ENCODE measurements at regions not wholly inside any gene's neighbourhood (a gene's known extent, or its start where the extent isn't known, plus 50 kb on each side); places are given as distances from the start of the nearest gene placed in this dataset.
"Not testable (repeated sequence)": the region's sequence is repeated elsewhere in the genome, so short reads cannot be mapped to it uniquely, and the experiment has no call there.

DNA sequence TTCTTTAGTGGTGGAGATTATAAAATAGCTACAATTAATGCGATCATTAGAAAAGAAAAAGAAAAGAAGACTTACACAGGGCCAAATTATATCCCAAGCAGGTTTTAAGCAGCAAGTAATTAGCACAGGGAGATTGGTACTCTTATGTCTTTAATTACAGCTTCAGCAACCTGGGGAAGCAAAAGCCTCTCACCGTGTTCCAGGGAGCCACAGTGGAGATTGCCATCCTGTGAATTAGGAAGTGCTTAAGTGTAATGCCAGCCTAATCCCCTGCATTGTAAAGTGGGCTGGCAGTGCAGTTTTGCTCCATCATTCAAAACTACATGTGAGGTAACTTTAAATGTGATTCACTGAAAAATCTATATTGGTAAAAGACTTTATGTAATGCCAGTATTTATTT, 533.5 kb upstream of the COBL start:
- no peak for DNase-seq

DNA sequence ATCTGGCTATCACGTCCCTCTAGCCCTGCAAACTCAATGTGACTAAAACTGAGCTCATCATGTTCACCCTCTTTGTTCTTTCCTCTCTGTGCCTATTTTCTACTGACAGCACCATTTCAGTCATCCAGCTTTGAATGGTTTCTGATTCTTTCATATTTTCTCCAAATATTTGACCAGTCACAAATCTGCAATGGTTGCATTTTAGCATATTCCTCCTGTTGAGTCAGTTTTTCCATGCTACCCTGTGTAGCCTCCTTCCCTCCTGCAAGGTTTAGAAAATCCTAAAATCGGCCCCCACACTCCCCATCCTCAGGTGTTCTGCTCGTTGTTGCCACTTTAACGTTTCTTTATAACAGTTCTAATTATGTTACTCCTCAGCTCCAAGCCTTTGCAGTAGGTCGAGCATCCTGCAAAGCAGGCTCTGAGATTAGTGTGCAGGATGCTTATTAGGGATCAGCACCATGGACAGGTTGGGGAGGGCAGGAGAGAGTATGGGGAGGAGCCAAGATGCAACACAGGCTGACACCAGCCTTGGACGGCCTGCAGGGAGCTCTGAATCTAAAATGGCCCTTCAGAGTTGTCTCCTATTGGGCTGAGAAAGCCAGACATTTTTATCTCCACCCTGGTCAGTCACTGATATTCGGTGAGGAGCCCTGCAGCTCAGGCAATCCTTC, 531.0 kb upstream of the COBL start:
- DNase-seq = no peak

- not testable (repeated sequence) for DNase-seq
Observed at GRCh38 chr7:51839130-51839529, 522.5 kb upstream of the COBL start.

GRCh38 chr7:51827631-51828030, 511.0 kb upstream of the COBL start:
- no peak for DNase-seq

DNA sequence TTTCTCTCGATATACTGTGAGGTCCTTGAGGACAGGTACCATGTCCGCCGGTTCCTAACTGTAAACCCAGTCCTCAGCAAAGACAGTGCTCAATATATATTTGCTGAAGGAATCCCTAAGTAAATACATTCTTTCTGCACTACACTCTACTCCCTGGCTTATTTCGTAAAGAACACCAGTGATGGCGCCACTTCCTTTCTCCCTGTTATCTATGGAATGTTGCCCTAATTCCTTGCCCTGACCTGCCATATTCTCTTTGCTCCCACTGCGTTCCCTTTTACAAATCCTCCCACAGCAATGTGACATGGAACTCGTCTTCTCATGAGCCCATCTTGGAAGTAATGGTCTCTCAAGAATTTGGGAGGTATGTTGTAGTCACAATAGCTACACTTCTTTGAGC, 507.4 kb upstream of the COBL start:
- no peak for DNase-seq

- DNase-seq = no peak
Observed at GRCh38 chr7:51823437-51823836, 506.8 kb upstream of the COBL start.

DNA sequence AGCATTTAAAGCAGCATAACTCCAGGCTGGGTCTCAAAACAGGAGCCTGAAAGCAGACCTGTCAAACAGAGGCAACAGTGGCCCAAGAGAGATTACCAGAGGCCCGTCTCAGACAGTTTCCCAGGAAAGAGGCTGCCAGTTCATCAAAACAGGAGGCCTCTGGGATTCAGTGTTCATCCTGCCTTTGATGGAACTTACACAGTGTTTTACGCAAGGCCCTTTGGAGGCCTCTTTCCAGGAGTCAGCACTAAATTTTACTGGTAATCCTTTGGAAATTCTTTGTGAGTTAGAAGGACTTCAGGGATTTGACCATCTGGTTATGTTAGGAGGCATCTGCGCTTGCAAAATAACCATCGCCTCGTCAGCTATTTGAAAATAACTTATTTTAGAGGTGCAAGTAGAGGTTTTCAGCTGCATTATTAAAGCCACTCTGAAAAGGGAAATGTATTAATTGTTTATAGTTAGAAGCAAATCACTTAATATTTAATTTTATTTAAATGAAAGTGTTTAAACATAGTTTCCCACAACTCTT, 501.2 kb upstream of the COBL start:
- DNase-seq = no peak

- DNase-seq = not testable (repeated sequence)
Observed at GRCh38 chr7:51805783-51806431, 489.3 kb upstream of the COBL start.

GRCh38 chr7:51802718-51803117, 486.1 kb upstream of the COBL start:
- DNase-seq = no peak

DNA sequence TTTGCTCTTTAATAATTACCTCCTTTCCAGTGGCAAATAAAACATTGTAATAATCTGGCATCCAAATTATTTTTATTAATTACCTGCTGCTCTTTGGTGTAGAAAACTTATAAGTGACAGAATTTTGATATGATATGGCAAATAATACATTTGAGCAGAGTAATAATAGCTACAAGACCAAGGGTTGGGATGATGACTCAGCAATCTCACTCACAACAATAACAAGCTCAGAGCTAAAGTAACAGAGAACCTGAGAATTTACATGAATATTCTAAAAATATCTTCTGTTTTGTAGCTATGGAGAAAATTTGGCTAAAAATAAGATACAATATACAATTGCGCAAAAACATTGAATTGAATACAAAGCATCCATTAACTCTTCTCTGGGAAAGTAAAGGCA, 480.8 kb upstream of the COBL start:
- no peak for DNase-seq

DNA sequence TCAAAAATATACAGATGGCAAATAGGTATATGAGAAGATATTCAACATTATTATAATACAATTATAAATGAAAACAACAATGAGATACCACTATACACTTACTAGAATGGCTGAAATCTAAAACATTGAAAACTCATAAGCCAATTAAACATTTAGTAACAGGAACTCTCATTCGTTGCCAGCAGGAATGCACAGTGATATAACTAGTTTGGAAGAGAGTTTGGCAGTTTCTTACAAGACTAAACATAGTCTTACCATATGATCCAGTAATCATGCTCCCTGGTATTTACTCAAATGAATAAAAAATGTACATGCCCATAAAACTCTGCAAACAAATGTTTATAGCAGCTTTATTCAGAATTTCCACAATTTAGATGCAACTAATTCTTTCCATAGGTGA, 476.2 kb upstream of the COBL start:
- DNase-seq = no peak

GRCh38 chr7:51789489-51789888, 472.9 kb upstream of the COBL start:
- peak in 1 of 2 experiments; percentile 3 for DNase-seq

- DNase-seq = no peak
Observed at GRCh38 chr7:51786284-51786683, 469.7 kb upstream of the COBL start.

- no peak for DNase-seq
Observed at GRCh38 chr7:51785876-51786275, 469.3 kb upstream of the COBL start.

- no peak for DNase-seq
Observed at GRCh38 chr7:51785171-51785570, 468.6 kb upstream of the COBL start.

DNA sequence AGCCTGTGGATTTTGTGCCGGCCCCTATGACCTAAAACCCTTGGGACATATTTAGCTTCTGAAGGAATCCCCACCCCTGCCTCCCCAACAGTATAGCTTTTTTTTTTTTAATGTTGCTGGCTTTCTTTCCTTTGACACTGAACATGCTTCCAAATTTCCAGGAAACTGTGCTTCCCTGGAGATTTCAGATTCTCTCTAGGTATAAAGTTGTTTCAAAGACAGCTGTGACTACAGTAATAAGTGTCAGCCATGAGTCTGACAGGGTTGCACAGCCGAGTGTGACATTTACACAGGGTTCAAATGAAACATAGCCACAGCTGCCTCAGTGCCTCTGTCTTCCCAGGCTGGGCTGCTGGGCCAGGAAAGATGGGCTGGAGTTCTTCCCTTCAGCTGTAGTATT, 466.6 kb upstream of the COBL start:
- DNase-seq = no peak

DNA sequence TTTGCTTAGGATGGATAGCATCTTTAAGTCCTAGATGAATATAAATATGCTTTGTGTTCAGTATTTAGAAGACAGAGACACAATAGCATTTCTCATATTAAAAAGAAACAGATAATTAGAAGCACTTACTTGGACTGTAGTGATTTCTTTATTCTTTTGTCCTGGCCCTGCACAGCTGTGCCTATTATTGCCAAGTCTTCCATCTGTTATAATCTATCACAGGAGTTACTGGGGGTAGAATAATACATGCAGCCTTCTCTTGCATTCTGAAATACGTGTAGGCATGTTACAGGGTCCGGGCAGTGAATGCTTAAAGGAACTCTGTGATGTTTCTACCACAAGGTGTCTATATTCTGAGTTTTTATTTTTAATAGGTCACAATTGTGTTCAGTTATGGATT, 461.5 kb upstream of the COBL start:
- no peak for DNase-seq

DNA sequence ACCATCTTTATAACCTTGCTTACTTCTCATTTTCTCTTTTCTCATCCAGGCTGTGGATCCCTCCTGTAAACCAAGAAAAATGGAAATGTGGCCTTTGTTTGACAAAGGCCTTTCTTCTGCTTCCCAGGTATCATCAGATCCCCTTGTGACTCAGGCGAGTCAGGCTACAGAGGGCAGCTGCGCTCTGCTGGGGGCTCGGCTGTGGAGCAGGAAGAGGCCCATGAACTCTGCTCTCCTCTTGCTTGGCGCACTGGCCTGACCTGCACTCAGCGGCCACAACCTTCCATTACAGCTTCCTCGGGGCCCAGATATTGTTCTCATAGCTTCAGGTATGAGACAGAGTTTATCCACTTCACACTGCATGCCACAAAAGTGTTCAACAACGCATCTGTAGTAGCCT, 457.6 kb upstream of the COBL start:
- no peak for DNase-seq

DNA sequence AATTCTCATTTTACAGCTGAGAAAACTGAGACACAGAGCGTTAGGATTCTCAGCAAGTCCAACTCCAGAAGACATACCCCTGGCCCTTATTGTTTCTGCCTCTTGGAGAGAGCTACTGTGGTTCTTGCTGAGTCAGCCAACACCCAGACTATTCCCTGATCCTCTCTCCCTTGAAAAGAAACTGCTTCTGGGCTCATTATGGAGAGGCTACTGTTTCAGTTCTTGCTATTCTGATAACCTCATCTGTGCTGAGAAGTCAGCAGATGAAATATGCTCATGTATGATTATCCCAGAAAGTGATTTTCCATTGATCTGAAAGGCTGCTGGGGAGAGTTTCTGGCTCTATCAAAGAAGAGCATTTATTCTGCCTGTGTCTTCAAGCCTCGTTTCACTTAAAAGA, 455.6 kb upstream of the COBL start:
- DNase-seq = no peak

- no peak for DNase-seq
Observed at GRCh38 chr7:51764976-51765375, 448.4 kb upstream of the COBL start.

- DNase-seq = no peak
Observed at GRCh38 chr7:51759985-51760384, 443.4 kb upstream of the COBL start.

GRCh38 chr7:51757960-51758359, 441.4 kb upstream of the COBL start:
- DNase-seq = no peak

DNA sequence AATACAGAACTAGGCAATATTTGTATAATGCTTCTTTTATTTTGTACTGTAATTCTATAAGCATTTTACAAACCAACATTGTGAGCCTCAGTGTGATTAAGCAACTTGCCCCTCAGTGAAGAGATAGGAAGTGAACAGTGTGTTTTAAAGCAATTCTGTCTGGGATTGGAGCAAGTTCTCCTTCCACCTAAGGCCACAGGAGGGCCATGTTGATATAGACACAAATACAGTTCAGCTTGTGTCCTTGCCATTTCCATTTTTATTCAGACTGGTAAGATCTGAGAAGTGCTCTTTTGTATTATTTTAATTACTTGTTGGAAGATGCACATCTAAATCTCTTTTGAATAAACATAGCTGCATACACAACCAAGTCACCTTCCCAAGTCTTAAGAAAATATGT, 416.3 kb upstream of the COBL start:
- DNase-seq = no peak

DNA sequence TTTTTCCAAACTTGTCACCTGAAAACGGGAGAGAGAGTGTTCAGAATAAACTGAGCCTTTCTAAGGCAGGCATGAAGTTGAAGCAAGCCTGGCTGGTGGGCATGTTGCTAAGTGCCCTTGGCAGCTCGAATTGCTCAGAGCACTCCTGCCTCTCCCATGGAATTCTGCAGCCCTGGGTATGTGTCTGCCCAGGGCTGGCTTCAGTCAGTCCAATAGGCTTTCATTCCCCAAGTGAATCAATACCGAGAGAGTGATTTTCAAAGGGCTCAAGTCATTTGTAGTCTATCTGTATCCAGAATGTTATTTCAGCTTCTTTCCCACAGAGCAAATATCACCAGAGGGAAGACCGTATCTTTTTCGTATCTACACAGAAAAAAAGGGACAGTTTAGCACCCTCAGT, 415.5 kb upstream of the COBL start:
- DNase-seq = no peak

DNA sequence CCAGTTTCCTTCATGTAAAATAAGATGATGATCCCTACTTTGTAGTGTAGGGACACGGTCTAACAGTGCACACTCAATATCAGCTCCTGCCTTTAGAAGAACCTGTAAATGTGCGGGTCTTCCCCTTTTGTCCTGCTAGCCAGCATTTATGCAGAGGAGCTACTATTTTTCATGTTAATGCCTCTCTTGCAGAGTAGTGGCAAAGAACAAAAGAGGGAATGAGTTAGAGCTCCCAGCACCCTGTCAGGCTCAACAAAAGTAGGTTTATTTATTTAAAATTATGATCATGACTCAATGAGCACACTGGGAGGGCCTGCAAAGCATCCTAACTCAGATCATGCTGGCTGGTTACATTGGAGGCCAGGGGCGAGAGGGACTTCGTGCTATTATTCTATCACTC, 414.5 kb upstream of the COBL start:
- no peak for DNase-seq
